GM18858 (cell line): ENCODE measurements at regions not wholly inside any gene's neighbourhood (a gene's known extent, or its start where the extent isn't known, plus 50 kb on each side); places are given as distances from the start of the nearest gene placed in this dataset.

Experiments
- ATAC-seq: cut with Tn5 transposase; IDR thresholded peaks from one replicate; pipeline ENCODE4 v1.9.1; 2021; ENCODE audit not compliant: unreplicated experiment

- ATAC-seq, result no peak
These were observed 462.2 kb upstream of the RARB start for GRCh38 chr3:24965706-24966385.

GRCh38 chr3:24968036-24968435 lies 460.0 kb upstream of the RARB start:
- no peak for ATAC-seq

GRCh38 chr3:24972491-24972890 lies 455.6 kb upstream of the RARB start:
- no peak for ATAC-seq

- ATAC-seq, result no peak
These were observed 446.8 kb upstream of the RARB start for GRCh38 chr3:24981309-24981708.

- no peak for ATAC-seq
These were observed 446.1 kb upstream of the RARB start for GRCh38 chr3:24981924-24982323.

GRCh38 chr3:24985668-24986067 lies 442.4 kb upstream of the RARB start:
- ATAC-seq, result no peak

GRCh38 chr3:24986612-24987011 lies 441.5 kb upstream of the RARB start:
- no peak for ATAC-seq

GRCh38 chr3:24999357-24999756 lies 428.7 kb upstream of the RARB start:
- ATAC-seq, result no peak

GRCh38 chr3:25000971-25001591 lies 427.0 kb upstream of the RARB start:
- no peak for ATAC-seq

- no peak for ATAC-seq
These were observed 426.0 kb upstream of the RARB start for GRCh38 chr3:25002052-25002451.

- ATAC-seq, result peak; percentile 99
These were observed 419.9 kb upstream of the RARB start for GRCh38 chr3:25007974-25008658.

GRCh38 chr3:25009665-25010064 lies 418.4 kb upstream of the RARB start:
- no peak for ATAC-seq

GRCh38 chr3:25015599-25015998 lies 412.5 kb upstream of the RARB start:
- ATAC-seq, result no peak

GRCh38 chr3:25018909-25019308 lies 409.2 kb upstream of the RARB start:
- ATAC-seq, result no peak

GRCh38 chr3:25019506-25019905 lies 408.6 kb upstream of the RARB start:
- ATAC-seq, result no peak

- no peak for ATAC-seq
These were observed 406.2 kb upstream of the RARB start for GRCh38 chr3:25021816-25022215.

- ATAC-seq, result no peak
These were observed 404.2 kb upstream of the RARB start for GRCh38 chr3:25023876-25024275.

GRCh38 chr3:25025236-25025635 lies 402.8 kb upstream of the RARB start:
- ATAC-seq, result no peak

- ATAC-seq, result no peak
These were observed 400.4 kb upstream of the RARB start for GRCh38 chr3:25027650-25028049.

- no peak for ATAC-seq
These were observed 398.2 kb upstream of the RARB start for GRCh38 chr3:25029820-25030219.

GRCh38 chr3:25032344-25032743 lies 395.7 kb upstream of the RARB start:
- ATAC-seq, result no peak

GRCh38 chr3:25033407-25034029 lies 394.5 kb upstream of the RARB start:
- ATAC-seq, result peak; percentile 87
